ENCODE measurements at regions not wholly inside any gene's neighbourhood (a gene's known extent, or its start where the extent isn't known, plus 50 kb on each side); places are given as distances from the start of the nearest gene placed in this dataset.

- no peaks in the 10 kb centered on the region for H3K9me1 ChIP-seq (ENCODE audit: insufficient read depth, low read length)
- no peak overlapping the region for H2BK120ac ChIP-seq (ENCODE audit: low read depth, low read length)
- H3K23ac ChIP-seq (ENCODE audit: low read depth, low read length) = no peak overlapping the region
- H3K27me3 ChIP-seq (ENCODE audit: control insufficient read depth, insufficient read depth, low read length) = no peaks in the 10 kb centered on the region
- dilution Hi-C loops (cut with HindIII; ENCODE audit: low sequenced_read_pairs, unreplicated experiment) (no loop called here), intact Hi-C loops (cut with micrococcal nuclease) (no loop called here), in situ Hi-C loops (cut with MboI; ENCODE audit: low sequenced_read_pairs) (no loop called here)
- no peak overlapping the region for H3K4me3 ChIP-seq (ENCODE audit: insufficient read depth, low read depth, low read length)
- H3K56ac ChIP-seq (ENCODE audit: extremely low read depth, insufficient read depth, low read length) = no peak overlapping the region
- no peak overlapping the region for H3K9ac ChIP-seq (ENCODE audit: low read depth, low read length)
- H4K91ac ChIP-seq (ENCODE audit: insufficient read depth, low read depth, low read length) = no peak overlapping the region
- H3K4ac ChIP-seq (ENCODE audit: low read depth, low read length) = no peak overlapping the region
- no peak overlapping the region for H4K5ac ChIP-seq (ENCODE audit: low read depth, low read length)
- no peak overlapping the region for H3K18ac ChIP-seq (ENCODE audit: low read depth, low read length)
- H4K20me1 ChIP-seq (ENCODE audit: insufficient read depth, low read length) = no peaks in the 10 kb centered on the region
- H2AK9ac ChIP-seq (replicated peaks; ENCODE audit: low read depth, low read length, poor library complexity) = no peak overlapping the region
- H3K27ac ChIP-seq (ENCODE audit: insufficient read depth, low read length) = no peak overlapping the region
- TF ChIP-seq MAFK (IDR thresholded peaks at IDR 0.05; ENCODE audit: low read depth, low read length) = no peak
- TF ChIP-seq CHD1 (IDR thresholded peaks at IDR 0.05; ENCODE audit: low read depth, low read length) = no peak
- no peak for TF ChIP-seq MAZ (IDR thresholded peaks at IDR 0.05; ENCODE audit: borderline replicate concordance, low read depth, low read length)
- TF ChIP-seq USF2 (IDR thresholded peaks at IDR 0.05; ENCODE audit: low read depth, low read length) = no peak
- H3K79me1 ChIP-seq (ENCODE audit: low read depth in 1 of 2, low read length in 2 of 2) = no peaks in the 10 kb centered on the region
- H4K8ac ChIP-seq (ENCODE audit: low read depth in 2 of 2, low read length in 2 of 2) = no peak overlapping the region
- H3K9me3 ChIP-seq (ENCODE audit: control insufficient read depth, insufficient read depth, low read length) = peaks cover 3% of the 10 kb centered on the region
- no peaks in the 10 kb centered on the region for H3K36me3 ChIP-seq (ENCODE audit: control insufficient read depth, insufficient read depth, low read length)
- no peak overlapping the region for H2AK5ac ChIP-seq (ENCODE audit: low read depth, low read length)
- no peak overlapping the region for H3K4me2 ChIP-seq (ENCODE audit: low read depth, low read length)
- no peak overlapping the region for H2BK20ac ChIP-seq (ENCODE audit: low read depth, low read length)
- H2AFZ ChIP-seq (replicated peaks; ENCODE audit: low read length, poor library complexity) = no peak overlapping the region
- no TSS peak for BruUV-seq (replicated peaks)
- ATAC-seq (ENCODE audit: low read depth) = no peak
- no CpG with 5 or more reads among the region's 1 CpG for WGBS, 2 experiments (ENCODE audit: extremely low coverage in 2 of 2, insufficient read length in 1 of 2)
- H2BK5ac ChIP-seq (ENCODE audit: low read depth, low read length, poor library complexity, severe bottlenecking) = no peak overlapping the region
- H2BK15ac ChIP-seq (ENCODE audit: low read depth, low read length) = no peak overlapping the region
- H3K4me1 ChIP-seq (ENCODE audit: control insufficient read depth, insufficient read depth, low read length) = no peaks in the 10 kb centered on the region
- DNase-seq = no peak
- POLR2A ChIA-PET (ENCODE audit: unreplicated experiment) = no interaction called here
- no peak overlapping the region for H3K14ac ChIP-seq (replicated peaks; ENCODE audit: low read depth, low read length)
- CTCF ChIA-PET = no interaction called here
These were observed 265.6 kb downstream of the TUSC1 start for GRCh38 chr9:25412646-25413045.

All from IMR-90 (cell line).